H7 (cell line): ENCODE measurements at regions not wholly inside any gene's neighbourhood (a gene's known extent, or its start where the extent isn't known, plus 50 kb on each side); places are given as distances from the start of the nearest gene placed in this dataset.

Experiments
- DNase-seq: peaks from one replicate; pipeline ENCODE4 v3.0.0; 2012
- H3K27me3 ChIP-seq: 2 replicates; pipeline ENCODE4 v1.6.0; 2011; ENCODE audit warnings: mild to moderate bottlenecking, low read length; ENCODE audit not compliant: control insufficient read depth, insufficient read depth
- H3K36me3 ChIP-seq: replicated peaks from 2 replicates; pipeline ENCODE4 v1.5.1; 2011; ENCODE audit warnings: low read length; ENCODE audit not compliant: control insufficient read depth, insufficient read depth
- H3K4me3 ChIP-seq: 2 replicates; pipeline ENCODE4 v1.5.1; 2011; ENCODE audit warnings: low read depth, mild to moderate bottlenecking, control low read depth, low read length, moderate library complexity; ENCODE audit not compliant: insufficient read depth

- DNase-seq, result no peak
- H3K36me3 ChIP-seq, result no peaks in the 10 kb centered on the region
- no peak overlapping the region for H3K4me3 ChIP-seq
- no peaks in the 10 kb centered on the region for H3K27me3 ChIP-seq
Measured at GRCh38 chr2:236815746-236816145, 246.1 kb downstream of the ACKR3 start.

- H3K27me3 ChIP-seq, result no peaks in the 10 kb centered on the region
Measured at GRCh38 chr2:236816197-236817170, 246.9 kb downstream of the ACKR3 start.

GRCh38 chr2:236818281-236819045 is 248.8 kb downstream of the ACKR3 start:
- Histone ChIP-seq H3K4me3 (no peak overlapping the region), H3K36me3 (no peaks in the 10 kb centered on the region), H3K27me3 (no peaks in the 10 kb centered on the region)
- peak; percentile 35 for DNase-seq

More at GRCh38 chr2:236816197-236817170, 246.9 kb downstream of the ACKR3 start:
- Histone ChIP-seq H3K36me3 (no peaks in the 10 kb centered on the region), H3K4me3 (no peak overlapping the region)
- DNase-seq, result no peak

- peak; percentile 28 for DNase-seq
Measured at GRCh38 chr2:236819275-236820002, 249.8 kb downstream of the ACKR3 start.

GRCh38 chr2:236820763-236821344 is 251.2 kb downstream of the ACKR3 start:
- DNase-seq, result no peak
- Histone ChIP-seq H3K27me3 (no peaks in the 10 kb centered on the region), H3K36me3 (no peaks in the 10 kb centered on the region)

More at GRCh38 chr2:236819275-236820002, 249.8 kb downstream of the ACKR3 start:
- H3K27me3 ChIP-seq, result no peaks in the 10 kb centered on the region
- no peak overlapping the region for H3K4me3 ChIP-seq
- H3K36me3 ChIP-seq, result no peaks in the 10 kb centered on the region

GRCh38 chr2:236823041-236823629 is 253.5 kb downstream of the ACKR3 start:
- Histone ChIP-seq H3K27me3 (no peaks in the 10 kb centered on the region), H3K36me3 (no peaks in the 10 kb centered on the region), H3K4me3 (no peak overlapping the region)
- DNase-seq, result peak; percentile 34

More at GRCh38 chr2:236820763-236821344, 251.2 kb downstream of the ACKR3 start:
- H3K4me3 ChIP-seq, result no peak overlapping the region

- no peak overlapping the region for H3K4me3 ChIP-seq
- H3K36me3 ChIP-seq, result no peaks in the 10 kb centered on the region
- no peaks in the 10 kb centered on the region for H3K27me3 ChIP-seq
- DNase-seq, result no peak
Measured at GRCh38 chr2:236823963-236824362, 254.3 kb downstream of the ACKR3 start.

- H3K4me3 ChIP-seq, result no peak overlapping the region
Measured at GRCh38 chr2:236824836-236825235, 255.2 kb downstream of the ACKR3 start.

GRCh38 chr2:236825989-236826510 is 256.4 kb downstream of the ACKR3 start:
- H3K4me3 ChIP-seq, result no peak overlapping the region
- no peaks in the 10 kb centered on the region for H3K36me3 ChIP-seq
- H3K27me3 ChIP-seq, result no peaks in the 10 kb centered on the region
- no peak for DNase-seq

More at GRCh38 chr2:236824836-236825235, 255.2 kb downstream of the ACKR3 start:
- no peaks in the 10 kb centered on the region for H3K27me3 ChIP-seq
- no peak for DNase-seq
- H3K36me3 ChIP-seq, result no peaks in the 10 kb centered on the region

GRCh38 chr2:236826606-236827156 is 257.1 kb downstream of the ACKR3 start:
- no peak overlapping the region for H3K4me3 ChIP-seq
- no peak for DNase-seq
- no peaks in the 10 kb centered on the region for H3K36me3 ChIP-seq
- H3K27me3 ChIP-seq, result no peaks in the 10 kb centered on the region

- H3K4me3 ChIP-seq, result no peak overlapping the region
- peak; percentile 65 for DNase-seq
Measured at GRCh38 chr2:236827997-236828396, 257.7 kb upstream of the COPS8 start.

GRCh38 chr2:236828820-236829219 is 256.9 kb upstream of the COPS8 start:
- no peak overlapping the region for H3K4me3 ChIP-seq
- no peak for DNase-seq
- H3K27me3 ChIP-seq, result no peaks in the 10 kb centered on the region
- no peaks in the 10 kb centered on the region for H3K36me3 ChIP-seq

More at GRCh38 chr2:236827997-236828396, 257.7 kb upstream of the COPS8 start:
- H3K36me3 ChIP-seq, result no peaks in the 10 kb centered on the region
- H3K27me3 ChIP-seq, result no peaks in the 10 kb centered on the region

GRCh38 chr2:236830926-236831325 is 254.8 kb upstream of the COPS8 start:
- no peak for DNase-seq
- H3K27me3 ChIP-seq, result no peaks in the 10 kb centered on the region
- H3K4me3 ChIP-seq, result no peak overlapping the region
- no peaks in the 10 kb centered on the region for H3K36me3 ChIP-seq
